CD14-positive monocyte (primary cell): ENCODE measurements at regions not wholly inside any gene's neighbourhood (a gene's known extent, or its start where the extent isn't known, plus 50 kb on each side); places are given as distances from the start of the nearest gene placed in this dataset.

ENCODE experiments used
- DNase-seq, 3 donors: peaks; one replicate each; pipeline ENCODE4 v3.0.0-alpha.2; 2011 to 2022
- H2AFZ ChIP-seq: 2 replicates; pipeline ENCODE4 v1.6.0; 2012; ENCODE audit warnings: mild to moderate bottlenecking, low read depth, low read length, inconsistent platforms; ENCODE audit not compliant: insufficient read depth, poor library complexity, severe bottlenecking
- H3K27ac ChIP-seq, 2 donors: 1 replicate in 1 of 2; 2 replicates in 1 of 2; pipeline ENCODE4 v1.5.1; 2012 to 2013; ENCODE audit warnings: low read length in 2 of 2, control low read depth in 1 of 2, inconsistent platforms in 1 of 2, low read depth in 1 of 2, mild to moderate bottlenecking in 1 of 2
- H3K27me3 ChIP-seq, 2 donors: one replicate each; pipeline versions ENCODE4 v1.6.0 to v1.6.1; 2011 to 2013; ENCODE audit warnings: low read length in 2 of 2; ENCODE audit not compliant: control insufficient read depth in 2 of 2, insufficient read depth in 2 of 2
- H3K36me3 ChIP-seq, 2 donors: replicated peaks in 1 of 2; 1 replicate in 1 of 2; 2 replicates in 1 of 2; pipeline versions ENCODE4 v1.5.1 to v1.6.1; 2012 to 2013; ENCODE audit warnings: low read length in 2 of 2, control low read depth in 1 of 2, inconsistent platforms in 1 of 2, mild to moderate bottlenecking in 1 of 2; ENCODE audit not compliant: insufficient read depth in 2 of 2, control insufficient read depth in 1 of 2
- H3K4me1 ChIP-seq, 2 donors: 1 replicate in 1 of 2; 2 replicates in 1 of 2; pipeline versions ENCODE4 v1.5.1 to v1.6.1; 2012 to 2013; ENCODE audit warnings: low read length in 2 of 2, control low read depth in 1 of 2, inconsistent platforms in 1 of 2, mild to moderate bottlenecking in 1 of 2, moderate library complexity in 1 of 2; ENCODE audit not compliant: insufficient read depth in 2 of 2, control insufficient read depth in 1 of 2
- H3K4me2 ChIP-seq: replicated peaks from 2 replicates; pipeline ENCODE3; 2012; ENCODE audit warnings: low read length, moderate library complexity, mild to moderate bottlenecking; ENCODE audit not compliant: poor library complexity, severe bottlenecking; ENCODE audit errors: extremely low read depth
- H3K4me3 ChIP-seq, 3 experiments: fragments of 200-600 bp in 1 of 3; sonication (generic) in 1 of 3; replicated peaks in 1 of 3; 1 replicate in 2 of 3; 2 replicates in 1 of 3; pipeline ENCODE4 v1.5.1; 2011 to 2013; ENCODE audit warnings: low read length in 3 of 3, mild to moderate bottlenecking in 3 of 3, control low read depth in 2 of 3, low read depth in 2 of 3, inconsistent platforms in 1 of 3, moderate library complexity in 1 of 3
- H3K79me2 ChIP-seq: 2 replicates; pipeline ENCODE4 v1.6.0; 2012; ENCODE audit warnings: mild to moderate bottlenecking, control low read depth, inconsistent platforms, low read length, moderate library complexity; ENCODE audit not compliant: insufficient read depth
- H3K9ac ChIP-seq: 2 replicates; pipeline ENCODE4 v1.6.0; 2017; ENCODE audit warnings: low read length, mild to moderate bottlenecking; ENCODE audit not compliant: insufficient read depth, poor library complexity, severe bottlenecking
- H3K9me3 ChIP-seq, 2 donors: replicated peaks in 1 of 2; 1 replicate in 1 of 2; 2 replicates in 1 of 2; pipeline versions ENCODE4 v1.5.1 to v1.6.1; 2012 to 2013; ENCODE audit warnings: low read length in 2 of 2, control low read depth in 1 of 2; ENCODE audit not compliant: control insufficient read depth in 1 of 2, insufficient read depth in 1 of 2
- H4K20me1 ChIP-seq: 2 replicates; pipeline ENCODE4 v1.6.0; 2012; ENCODE audit warnings: mild to moderate bottlenecking, low read length, control low read depth, moderate library complexity; ENCODE audit not compliant: insufficient read depth
- H3K27ac Mint-ChIP-seq, 7 donors: one replicate each; pipeline ENCODE4 v1.8.0; 2020; ENCODE audit warnings: mild to moderate bottlenecking in 7 of 7, mixed read lengths in 7 of 7, moderate library complexity in 6 of 7, inconsistent platforms in 2 of 7
- H3K27me3 Mint-ChIP-seq, 3 donors: one replicate each; pipeline ENCODE4 v1.8.0; 2021 to 2022; ENCODE audit warnings: low read depth in 3 of 3, mild to moderate bottlenecking in 3 of 3, mixed read lengths in 3 of 3, moderate library complexity in 3 of 3, inconsistent platforms in 1 of 3
- H3K36me3 Mint-ChIP-seq, 2 donors: one replicate each; pipeline ENCODE4 v1.8.0; 2020; ENCODE audit warnings: mixed read lengths in 2 of 2, inconsistent platforms in 1 of 2, mild to moderate bottlenecking in 1 of 2
- H3K4me1 Mint-ChIP-seq: one replicate; pipeline ENCODE4 v1.8.0; 2020; ENCODE audit warnings: mild to moderate bottlenecking, mixed read lengths
- H3K4me3 Mint-ChIP-seq, 2 donors: one replicate each; pipeline ENCODE4 v1.8.0; 2020; ENCODE audit warnings: mild to moderate bottlenecking in 2 of 2, mixed read lengths in 2 of 2, moderate library complexity in 1 of 2
- H3K9me3 Mint-ChIP-seq, 7 donors: one replicate each; pipeline ENCODE4 v1.8.0; 2020 to 2022; ENCODE audit warnings: mixed read lengths in 7 of 7, mild to moderate bottlenecking in 6 of 7, moderate library complexity in 6 of 7, inconsistent platforms in 2 of 7
- CTCF ChIP-seq: fragments of 200-600 bp; IDR thresholded peaks from one replicate; pipeline ENCODE4 v1.8.0; 2022; ENCODE audit warnings: antibody characterized with exemption, mild to moderate bottlenecking
- WGBS: methylation state at CpG from one replicate; pipeline ENCODE4 v1.1.5; 2013; ENCODE audit warnings: missing lambda C conversion rate; ENCODE audit not compliant: insufficient coverage; 5-methylcytosine and 5-hydroxymethylcytosine counted together
- intact Hi-C, 2 donors: fragments of 100-400 bp; cut with micrococcal nuclease; formaldehyde crosslinking; loops; one replicate each; pipeline versions ENCODE4 v1.15.0 to v1.15.1; 2023

GRCh38 chr22:22076932-22077703 is 94.5 kb upstream of the TOP3B start:
- Histone ChIP-seq H3K36me3 (no peaks in the 10 kb centered on the region), H3K4me2 (no peak overlapping the region), H4K20me1 (no peaks in the 10 kb centered on the region), H3K4me1 (peaks cover 17 to 31% of the 10 kb centered on the region in 2 donors), H2AFZ (no peak overlapping the region), H3K27ac (no peak overlapping the region), H3K79me2 (no peaks in the 10 kb centered on the region), H3K9ac (no peak overlapping the region), H3K4me3 (no peak overlapping the region), H3K9me3 (no peaks in the 10 kb centered on the region), H3K27me3 (peaks cover 0 to 4% of the 10 kb centered on the region in 2 donors)
- Mint-ChIP-seq H3K36me3 (no peaks in the 10 kb centered on the region), H3K27ac (peak overlapping the region in 2 of 7 donors; percentile 33 to 78), H3K9me3 (peaks cover 0 to 1% (median 0%) of the 10 kb centered on the region in 7 donors), H3K4me1 (peaks cover 36% of the 10 kb centered on the region), H3K4me3 (no peak overlapping the region), H3K27me3 (peaks cover 3 to 11% (median 7%) of the 10 kb centered on the region in 3 donors)
- intact Hi-C loops: no loop called here
- DNase-seq: peak in 2 of 3 donors; percentile 49 to 76
- 90% methylated on average over 2 of the region's 4 CpGs for WGBS
- no peak for TF ChIP-seq CTCF

GRCh38 chr22:22076361-22076760 is 93.8 kb upstream of the TOP3B start:
- no peaks in the 10 kb centered on the region for H4K20me1 ChIP-seq
- no peaks in the 10 kb centered on the region for H3K79me2 ChIP-seq
- H2AFZ ChIP-seq: peak overlapping the region; percentile 55
- peaks cover 17 to 31% of the 10 kb centered on the region in 2 donors for H3K4me1 ChIP-seq
- no peak overlapping the region for H3K4me3 Mint-ChIP-seq
- H3K36me3 Mint-ChIP-seq: no peaks in the 10 kb centered on the region
- no peak for TF ChIP-seq CTCF
- H3K27me3 ChIP-seq: peaks cover 0 to 2% of the 10 kb centered on the region in 2 donors
- no peak overlapping the region for H3K9ac ChIP-seq
- no peak overlapping the region for H3K4me3 ChIP-seq
- H3K27me3 Mint-ChIP-seq: peaks cover 4 to 6% (median 4%) of the 10 kb centered on the region in 3 donors
- H3K9me3 Mint-ChIP-seq: peaks cover 0 to 1% (median 0%) of the 10 kb centered on the region in 7 donors
- H3K27ac Mint-ChIP-seq: peak overlapping the region in 2 of 7 donors; percentile 53 to 73
- DNase-seq: no peak
- H3K36me3 ChIP-seq: no peaks in the 10 kb centered on the region
- H3K4me2 ChIP-seq: no peak overlapping the region
- intact Hi-C loops: no loop called here
- H3K9me3 ChIP-seq: no peaks in the 10 kb centered on the region
- peaks cover 34% of the 10 kb centered on the region for H3K4me1 Mint-ChIP-seq
- H3K27ac ChIP-seq: no peak overlapping the region
